ENCODE measurements at regions not wholly inside any gene's neighbourhood (a gene's known extent, or its start where the extent isn't known, plus 50 kb on each side); places are given as distances from the start of the nearest gene placed in this dataset.

DNA sequence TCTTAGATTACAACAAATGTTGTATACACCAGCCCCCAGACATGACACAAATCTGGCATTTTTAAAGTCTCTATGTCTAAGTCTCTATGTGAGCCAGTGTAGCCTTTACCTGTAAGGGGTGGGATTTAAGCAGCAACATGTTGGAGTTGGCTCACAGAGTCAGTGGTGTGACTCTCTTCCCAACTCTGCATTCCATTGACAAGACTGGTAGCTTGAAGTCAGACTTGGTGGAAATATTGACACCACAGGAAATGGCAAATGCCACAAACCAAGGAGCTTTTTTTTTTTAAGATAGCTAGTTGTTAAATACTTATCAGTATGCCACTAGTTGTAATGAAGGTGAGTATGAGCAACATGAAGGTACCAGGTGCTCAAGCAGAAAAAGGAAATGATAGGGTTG lies 103.1 kb upstream of the SMLR1 start:
- TF ChIP-seq, protein P1, sequence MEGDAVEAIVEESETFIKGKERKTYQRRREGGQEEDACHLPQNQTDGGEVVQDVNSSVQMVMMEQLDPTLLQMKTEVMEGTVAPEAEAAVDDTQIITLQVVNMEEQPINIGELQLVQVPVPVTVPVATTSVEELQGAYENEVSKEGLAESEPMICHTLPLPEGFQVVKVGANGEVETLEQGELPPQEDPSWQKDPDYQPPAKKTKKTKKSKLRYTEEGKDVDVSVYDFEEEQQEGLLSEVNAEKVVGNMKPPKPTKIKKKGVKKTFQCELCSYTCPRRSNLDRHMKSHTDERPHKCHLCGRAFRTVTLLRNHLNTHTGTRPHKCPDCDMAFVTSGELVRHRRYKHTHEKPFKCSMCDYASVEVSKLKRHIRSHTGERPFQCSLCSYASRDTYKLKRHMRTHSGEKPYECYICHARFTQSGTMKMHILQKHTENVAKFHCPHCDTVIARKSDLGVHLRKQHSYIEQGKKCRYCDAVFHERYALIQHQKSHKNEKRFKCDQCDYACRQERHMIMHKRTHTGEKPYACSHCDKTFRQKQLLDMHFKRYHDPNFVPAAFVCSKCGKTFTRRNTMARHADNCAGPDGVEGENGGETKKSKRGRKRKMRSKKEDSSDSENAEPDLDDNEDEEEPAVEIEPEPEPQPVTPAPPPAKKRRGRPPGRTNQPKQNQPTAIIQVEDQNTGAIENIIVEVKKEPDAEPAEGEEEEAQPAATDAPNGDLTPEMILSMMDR (IDR thresholded peaks at IDR 0.05) = no peak
- no peak for TF ChIP-seq EZH2 (IDR thresholded peaks at IDR 0.05; ENCODE audit: borderline replicate concordance, insufficient read depth, low read depth, low read length, poor library complexity, severe bottlenecking)
